Nephron progenitor cell (in vitro differentiated cells): ENCODE measurements at regions not wholly inside any gene's neighbourhood (a gene's known extent, or its start where the extent isn't known, plus 50 kb on each side); places are given as distances from the start of the nearest gene placed in this dataset.

Experiments used
- DNase-seq: peaks from one replicate; pipeline ENCODE4 v3.0.0; 2021
- H3K27ac Mint-ChIP-seq: 2 replicates; pipeline ENCODE4 v1.8.0; 2021; ENCODE audit warnings: mild to moderate bottlenecking, moderate library complexity, mixed read lengths
- H3K27me3 Mint-ChIP-seq: 2 replicates; pipeline ENCODE4 v1.8.0; 2021; ENCODE audit warnings: mild to moderate bottlenecking, low read depth, mixed read lengths; ENCODE audit not compliant: poor library complexity
- H3K36me3 Mint-ChIP-seq: 2 replicates; pipeline ENCODE4 v1.8.0; 2021; ENCODE audit warnings: low read depth, mixed read lengths
- H3K4me1 Mint-ChIP-seq: 2 replicates; pipeline ENCODE4 v1.8.0; 2021; ENCODE audit warnings: mixed read lengths
- H3K4me3 Mint-ChIP-seq: 2 replicates; pipeline ENCODE4 v1.8.0; 2021; ENCODE audit warnings: mild to moderate bottlenecking, moderate library complexity, mixed read lengths
- H3K9me3 Mint-ChIP-seq: 2 replicates; pipeline ENCODE4 v1.8.0; 2021; ENCODE audit warnings: mild to moderate bottlenecking, moderate library complexity, mixed read lengths
- TF ChIP-seq, protein P1 (sequence below): fragments of 200-600 bp; sonication (generic); IDR thresholded peaks from 2 replicates; pipeline ENCODE4 v1.5.0; 2021; ENCODE audit warnings: antibody characterized with exemption

DNA sequence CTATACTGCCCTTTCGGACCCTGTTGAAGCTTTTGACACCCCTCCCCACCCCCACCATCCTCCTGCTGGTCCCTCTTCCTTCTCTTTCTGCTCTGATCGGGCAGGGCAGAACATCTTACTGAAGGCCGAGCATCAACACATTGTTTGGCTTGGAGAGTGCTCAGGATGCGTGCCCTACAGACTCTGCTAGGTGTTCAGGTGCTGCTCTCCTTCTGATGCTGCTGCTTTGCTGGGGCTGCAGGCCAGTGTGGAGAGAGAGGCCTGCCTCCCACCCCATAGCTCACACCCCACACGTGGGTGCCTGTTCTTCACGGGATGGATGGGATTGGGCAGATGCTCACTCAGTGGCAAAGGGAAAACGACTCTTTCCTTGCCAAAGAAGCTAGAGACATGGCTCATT lies 89.8 kb upstream of the ONECUT1 start:
- H3K4me3 Mint-ChIP-seq: no peak overlapping the region
- H3K36me3 Mint-ChIP-seq: no peaks in the 10 kb centered on the region
- DNase-seq: no peak
- peaks cover 44% of the 10 kb centered on the region for H3K4me1 Mint-ChIP-seq
- TF ChIP-seq, protein P1, sequence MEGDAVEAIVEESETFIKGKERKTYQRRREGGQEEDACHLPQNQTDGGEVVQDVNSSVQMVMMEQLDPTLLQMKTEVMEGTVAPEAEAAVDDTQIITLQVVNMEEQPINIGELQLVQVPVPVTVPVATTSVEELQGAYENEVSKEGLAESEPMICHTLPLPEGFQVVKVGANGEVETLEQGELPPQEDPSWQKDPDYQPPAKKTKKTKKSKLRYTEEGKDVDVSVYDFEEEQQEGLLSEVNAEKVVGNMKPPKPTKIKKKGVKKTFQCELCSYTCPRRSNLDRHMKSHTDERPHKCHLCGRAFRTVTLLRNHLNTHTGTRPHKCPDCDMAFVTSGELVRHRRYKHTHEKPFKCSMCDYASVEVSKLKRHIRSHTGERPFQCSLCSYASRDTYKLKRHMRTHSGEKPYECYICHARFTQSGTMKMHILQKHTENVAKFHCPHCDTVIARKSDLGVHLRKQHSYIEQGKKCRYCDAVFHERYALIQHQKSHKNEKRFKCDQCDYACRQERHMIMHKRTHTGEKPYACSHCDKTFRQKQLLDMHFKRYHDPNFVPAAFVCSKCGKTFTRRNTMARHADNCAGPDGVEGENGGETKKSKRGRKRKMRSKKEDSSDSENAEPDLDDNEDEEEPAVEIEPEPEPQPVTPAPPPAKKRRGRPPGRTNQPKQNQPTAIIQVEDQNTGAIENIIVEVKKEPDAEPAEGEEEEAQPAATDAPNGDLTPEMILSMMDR: no peak
- no peaks in the 10 kb centered on the region for H3K9me3 Mint-ChIP-seq
- H3K27me3 Mint-ChIP-seq: peaks cover 21% of the 10 kb centered on the region
- H3K27ac Mint-ChIP-seq: no peak overlapping the region

DNA sequence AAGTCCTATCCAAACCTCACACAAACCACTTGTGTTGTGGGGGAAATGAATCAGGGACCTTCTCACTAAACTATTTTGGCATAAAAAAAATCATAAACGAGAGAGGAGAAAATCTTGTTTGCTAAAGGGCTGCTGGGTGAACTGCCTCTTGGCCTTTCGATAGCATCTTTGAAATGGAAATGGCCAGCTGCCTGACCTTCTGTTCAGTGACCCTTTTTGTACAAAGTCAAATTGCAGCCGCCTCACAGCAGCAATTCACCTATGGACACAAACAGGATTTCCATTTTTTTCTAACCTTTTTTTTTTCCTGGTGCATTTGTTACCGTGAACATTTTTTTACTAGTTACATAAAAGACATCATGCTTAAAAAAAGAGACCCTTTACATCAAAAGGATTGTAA lies 89.0 kb upstream of the ONECUT1 start:
- no peak overlapping the region for H3K27ac Mint-ChIP-seq
- H3K9me3 Mint-ChIP-seq: no peaks in the 10 kb centered on the region
- DNase-seq: no peak
- H3K36me3 Mint-ChIP-seq: no peaks in the 10 kb centered on the region
- H3K27me3 Mint-ChIP-seq: peaks cover 21% of the 10 kb centered on the region
- TF ChIP-seq, protein P1: no peak
- no peak overlapping the region for H3K4me3 Mint-ChIP-seq
- peaks cover 44% of the 10 kb centered on the region for H3K4me1 Mint-ChIP-seq

DNA sequence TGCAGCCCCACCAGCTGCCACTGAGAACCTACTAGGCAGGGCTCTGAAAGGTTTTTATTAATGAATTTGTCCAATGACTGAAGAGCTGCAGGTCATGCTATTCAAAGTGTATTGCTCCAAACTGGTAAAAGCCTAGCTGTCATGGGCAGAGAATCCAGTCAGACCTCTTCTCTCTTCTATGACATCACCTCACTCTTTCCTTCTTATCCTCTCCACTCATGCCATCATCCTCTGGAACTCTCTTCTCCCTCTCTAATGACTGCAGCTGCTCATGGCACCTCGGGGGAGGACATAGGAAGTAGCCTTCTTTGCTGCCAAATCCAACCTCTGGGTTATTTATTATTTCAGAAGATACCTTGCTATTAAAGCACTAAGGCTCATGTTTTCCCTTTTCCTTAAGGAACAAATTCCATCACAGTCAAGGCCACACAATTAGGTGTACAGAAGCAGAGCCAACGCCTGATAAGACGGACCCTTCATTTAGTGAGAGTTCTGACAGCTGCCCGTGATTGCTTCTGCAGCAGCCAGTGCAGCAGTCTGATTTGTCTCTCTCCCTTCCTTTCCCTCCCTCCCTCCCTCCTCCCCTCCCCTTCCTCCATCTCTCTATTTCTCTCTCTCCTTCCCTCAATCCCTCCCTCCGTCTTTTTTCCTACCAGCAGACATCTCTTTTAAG lies 87.0 kb upstream of the ONECUT1 start:
- H3K27ac Mint-ChIP-seq: no peak overlapping the region

GRCh38 chr15:52872036-52872818 lies 82.1 kb upstream of the ONECUT1 start:
- H3K4me1 Mint-ChIP-seq: peaks cover 8% of the 10 kb centered on the region
- DNase-seq: no peak
- H3K9me3 Mint-ChIP-seq: no peaks in the 10 kb centered on the region
- H3K27me3 Mint-ChIP-seq: peaks cover 47% of the 10 kb centered on the region
- H3K36me3 Mint-ChIP-seq: no peaks in the 10 kb centered on the region
- TF ChIP-seq, protein P1: no peak
- H3K4me3 Mint-ChIP-seq: no peak overlapping the region
- H3K27ac Mint-ChIP-seq: no peak overlapping the region

More for the DNA sequence above, 87.0 kb upstream of the ONECUT1 start:
- TF ChIP-seq, protein P1: no peak
- no peak overlapping the region for H3K4me3 Mint-ChIP-seq
- DNase-seq: no peak
- H3K27me3 Mint-ChIP-seq: peaks cover 34% of the 10 kb centered on the region
- H3K36me3 Mint-ChIP-seq: no peaks in the 10 kb centered on the region
- H3K9me3 Mint-ChIP-seq: no peaks in the 10 kb centered on the region
- peaks cover 44% of the 10 kb centered on the region for H3K4me1 Mint-ChIP-seq

- DNase-seq: no peak
- Mint-ChIP-seq H3K36me3 (no peaks in the 10 kb centered on the region), H3K4me3 (no peak overlapping the region), H3K9me3 (peaks cover 12% of the 10 kb centered on the region), H3K27me3 (peaks cover 43% of the 10 kb centered on the region), H3K4me1 (no peaks in the 10 kb centered on the region), H3K27ac (no peak overlapping the region)
- TF ChIP-seq, protein P1: no peak
Measured at GRCh38 chr15:52870015-52870414, 79.9 kb upstream of the ONECUT1 start.

DNA sequence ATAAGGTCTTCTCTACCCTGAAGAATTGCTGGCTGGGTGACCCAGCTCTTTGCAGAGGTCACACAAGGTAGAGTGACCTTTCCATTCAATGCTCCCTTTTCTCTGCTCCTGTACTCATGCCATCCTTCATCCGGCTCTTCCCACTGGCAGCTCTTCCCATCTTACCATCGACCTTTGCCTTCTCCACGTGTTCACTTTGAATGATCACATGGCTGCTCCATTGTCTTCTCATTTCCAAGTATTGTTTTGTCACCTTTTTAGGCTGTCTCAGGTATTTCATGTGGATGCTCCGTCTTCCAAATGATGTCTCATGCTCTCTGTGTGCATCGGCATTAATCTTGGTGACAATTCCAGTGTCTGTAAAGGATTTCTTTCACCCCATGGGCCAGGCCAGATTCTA lies 76.6 kb upstream of the ONECUT1 start:
- Mint-ChIP-seq H3K36me3 (no peaks in the 10 kb centered on the region), H3K4me1 (no peaks in the 10 kb centered on the region), H3K27me3 (peaks cover 36% of the 10 kb centered on the region), H3K27ac (no peak overlapping the region), H3K4me3 (no peak overlapping the region), H3K9me3 (peaks cover 15% of the 10 kb centered on the region)
- TF ChIP-seq, protein P1: no peak
- DNase-seq: no peak
